Right lobe of liver (tissue), 4 donors: ENCODE measurements at regions not wholly inside any gene's neighbourhood (a gene's known extent, or its start where the extent isn't known, plus 50 kb on each side); places are given as distances from the start of the nearest gene placed in this dataset.

Source experiments
- CTCF ChIP-seq, 4 donors: fragments of 200-600 bp in 3 of 4; fragments of 450-650 bp in 1 of 4; IDR thresholded peaks; one replicate each; pipeline versions ENCODE4 v1.5.1 to v1.8.0; 2016 to 2022; ENCODE audit warnings: antibody characterized with exemption in 4 of 4, mild to moderate bottlenecking in 2 of 4
- POLR2A ChIP-seq: fragments of 450-650 bp; IDR thresholded peaks from one replicate; pipeline ENCODE4 v1.6.1; 2017; ENCODE audit warnings: antibody characterized with exemption, mild to moderate bottlenecking
- donor health status: DM: no; HTN: no; CAD: no.
- donor health status: DM: no; HTN: no; CAD: no.
- donor health status: DM: no; HTN: yes; CAD: no.

GRCh38 chr4:96092151-96092705 lies 252.3 kb downstream of the PDHA2 start:
- TF ChIP-seq CTCF (IDR thresholded peaks at IDR 0.05) (no peak), POLR2A (no peak)
